MM.1S (cell line): ENCODE measurements at regions not wholly inside any gene's neighbourhood (a gene's known extent, or its start where the extent isn't known, plus 50 kb on each side); places are given as distances from the start of the nearest gene placed in this dataset.

ENCODE experiments used
- EZH2 ChIP-seq: fragments of 300-600 bp; sonication (generic); optimal IDR thresholded peaks from 2 replicates; pipeline ENCODE3; 2017; ENCODE audit warnings: low read depth, mild to moderate bottlenecking, antibody characterized with exemption, low read length, mixed read lengths
- TF ChIP-seq, protein P1 (sequence below): fragments of 300-600 bp; sonication (generic); IDR thresholded peaks from 2 replicates; pipeline ENCODE4 v1.5.1; 2016; ENCODE audit warnings: antibody characterized with exemption, low read length, mixed read lengths

DNA sequence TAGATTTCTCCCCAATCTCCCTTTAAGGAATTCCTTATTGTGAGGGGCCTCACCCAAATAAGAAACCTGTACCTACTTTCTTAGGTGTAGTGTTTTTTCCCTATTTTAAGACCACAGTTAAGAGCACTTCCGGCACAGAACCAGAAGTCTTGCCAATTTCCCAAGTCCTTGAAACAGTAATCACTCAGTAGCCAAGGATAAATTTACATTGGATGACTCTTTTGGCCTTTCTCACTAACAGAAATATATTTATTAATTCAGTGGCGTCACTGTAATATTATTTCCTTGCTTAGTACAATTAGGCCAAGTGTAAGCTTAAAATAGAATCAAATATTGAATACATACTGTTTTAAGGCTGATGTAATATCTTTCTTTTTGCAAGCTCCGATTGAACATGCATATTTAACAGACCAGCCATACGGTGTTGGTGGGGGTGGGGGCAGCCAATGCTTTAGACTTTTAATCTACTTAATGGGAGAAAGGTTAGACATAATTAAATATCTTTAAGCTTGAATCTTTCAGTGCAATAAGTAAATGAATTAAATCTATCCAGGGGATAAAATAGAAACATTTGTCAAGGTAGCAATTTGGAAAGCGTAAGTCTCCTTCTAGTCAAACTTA lies 50.8 kb upstream of the ITGA6 start:
- TF ChIP-seq, protein P1, sequence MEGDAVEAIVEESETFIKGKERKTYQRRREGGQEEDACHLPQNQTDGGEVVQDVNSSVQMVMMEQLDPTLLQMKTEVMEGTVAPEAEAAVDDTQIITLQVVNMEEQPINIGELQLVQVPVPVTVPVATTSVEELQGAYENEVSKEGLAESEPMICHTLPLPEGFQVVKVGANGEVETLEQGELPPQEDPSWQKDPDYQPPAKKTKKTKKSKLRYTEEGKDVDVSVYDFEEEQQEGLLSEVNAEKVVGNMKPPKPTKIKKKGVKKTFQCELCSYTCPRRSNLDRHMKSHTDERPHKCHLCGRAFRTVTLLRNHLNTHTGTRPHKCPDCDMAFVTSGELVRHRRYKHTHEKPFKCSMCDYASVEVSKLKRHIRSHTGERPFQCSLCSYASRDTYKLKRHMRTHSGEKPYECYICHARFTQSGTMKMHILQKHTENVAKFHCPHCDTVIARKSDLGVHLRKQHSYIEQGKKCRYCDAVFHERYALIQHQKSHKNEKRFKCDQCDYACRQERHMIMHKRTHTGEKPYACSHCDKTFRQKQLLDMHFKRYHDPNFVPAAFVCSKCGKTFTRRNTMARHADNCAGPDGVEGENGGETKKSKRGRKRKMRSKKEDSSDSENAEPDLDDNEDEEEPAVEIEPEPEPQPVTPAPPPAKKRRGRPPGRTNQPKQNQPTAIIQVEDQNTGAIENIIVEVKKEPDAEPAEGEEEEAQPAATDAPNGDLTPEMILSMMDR, result no peak
- no peak for TF ChIP-seq EZH2
